Neural cell (in vitro differentiated cells): ENCODE measurements at regions not wholly inside any gene's neighbourhood (a gene's known extent, or its start where the extent isn't known, plus 50 kb on each side); places are given as distances from the start of the nearest gene placed in this dataset.

ENCODE experiments used
- CTCF ChIP-seq: fragments of 450-650 bp; IDR thresholded peaks from 2 replicates; pipeline ENCODE4 v1.5.1; 2014; ENCODE audit warnings: antibody characterized with exemption, mild to moderate bottlenecking, moderate library complexity; ENCODE audit not compliant: poor library complexity, severe bottlenecking
- EP300 ChIP-seq: fragments of 450-650 bp; conservative IDR thresholded peaks from 2 replicates; pipeline ENCODE4 v1.6.1; 2014; ENCODE audit warnings: antibody characterized with exemption, mild to moderate bottlenecking, moderate library complexity; ENCODE audit not compliant: poor library complexity, severe bottlenecking
- EZH2 ChIP-seq: fragments of 200-600, 300-800 bp; shearing (Covaris generic), sonication (generic); IDR thresholded peaks from 2 replicates; pipeline ENCODE4 v1.6.1; 2014; ENCODE audit warnings: antibody characterized with exemption, low read length, borderline replicate concordance, mild to moderate bottlenecking; ENCODE audit not compliant: insufficient read depth, poor library complexity, severe bottlenecking
- MXI1 ChIP-seq: fragments of 450-650 bp; conservative IDR thresholded peaks from 2 replicates; pipeline ENCODE4 v1.6.1; 2014; ENCODE audit warnings: antibody characterized with exemption, mild to moderate bottlenecking; ENCODE audit not compliant: poor library complexity, severe bottlenecking
- TF ChIP-seq, protein P1 (sequence below): IDR thresholded peaks from 2 replicates; pipeline ENCODE4 v1.6.1; 2012; ENCODE audit warnings: borderline replicate concordance

DNA sequence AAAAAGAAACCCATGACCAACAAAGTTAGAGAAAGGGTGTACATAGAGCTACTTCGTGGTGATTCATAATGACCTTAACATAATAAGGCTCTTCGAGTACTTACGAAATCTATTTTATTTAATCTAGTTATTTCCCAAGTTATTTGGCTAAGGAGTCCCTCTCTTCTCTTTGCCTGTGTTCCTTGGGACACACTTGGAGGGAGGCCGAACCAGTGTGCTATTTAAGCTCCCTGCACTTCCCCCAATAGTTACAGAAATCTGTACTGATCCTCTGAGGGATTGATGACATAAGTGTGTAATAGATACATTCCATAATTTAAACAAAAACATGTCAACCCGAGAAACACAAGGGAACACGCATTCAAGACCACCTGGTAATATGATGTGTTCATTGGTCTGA, 351.1 kb downstream of the GATA3 start:
- TF ChIP-seq EZH2 (no peak), EP300 (no peak), CTCF (no peak), MXI1 (no peak)
- TF ChIP-seq, protein P1, sequence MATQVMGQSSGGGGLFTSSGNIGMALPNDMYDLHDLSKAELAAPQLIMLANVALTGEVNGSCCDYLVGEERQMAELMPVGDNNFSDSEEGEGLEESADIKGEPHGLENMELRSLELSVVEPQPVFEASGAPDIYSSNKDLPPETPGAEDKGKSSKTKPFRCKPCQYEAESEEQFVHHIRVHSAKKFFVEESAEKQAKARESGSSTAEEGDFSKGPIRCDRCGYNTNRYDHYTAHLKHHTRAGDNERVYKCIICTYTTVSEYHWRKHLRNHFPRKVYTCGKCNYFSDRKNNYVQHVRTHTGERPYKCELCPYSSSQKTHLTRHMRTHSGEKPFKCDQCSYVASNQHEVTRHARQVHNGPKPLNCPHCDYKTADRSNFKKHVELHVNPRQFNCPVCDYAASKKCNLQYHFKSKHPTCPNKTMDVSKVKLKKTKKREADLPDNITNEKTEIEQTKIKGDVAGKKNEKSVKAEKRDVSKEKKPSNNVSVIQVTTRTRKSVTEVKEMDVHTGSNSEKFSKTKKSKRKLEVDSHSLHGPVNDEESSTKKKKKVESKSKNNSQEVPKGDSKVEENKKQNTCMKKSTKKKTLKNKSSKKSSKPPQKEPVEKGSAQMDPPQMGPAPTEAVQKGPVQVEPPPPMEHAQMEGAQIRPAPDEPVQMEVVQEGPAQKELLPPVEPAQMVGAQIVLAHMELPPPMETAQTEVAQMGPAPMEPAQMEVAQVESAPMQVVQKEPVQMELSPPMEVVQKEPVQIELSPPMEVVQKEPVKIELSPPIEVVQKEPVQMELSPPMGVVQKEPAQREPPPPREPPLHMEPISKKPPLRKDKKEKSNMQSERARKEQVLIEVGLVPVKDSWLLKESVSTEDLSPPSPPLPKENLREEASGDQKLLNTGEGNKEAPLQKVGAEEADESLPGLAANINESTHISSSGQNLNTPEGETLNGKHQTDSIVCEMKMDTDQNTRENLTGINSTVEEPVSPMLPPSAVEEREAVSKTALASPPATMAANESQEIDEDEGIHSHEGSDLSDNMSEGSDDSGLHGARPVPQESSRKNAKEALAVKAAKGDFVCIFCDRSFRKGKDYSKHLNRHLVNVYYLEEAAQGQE: no peak
